Keratinocyte (primary cell): ENCODE measurements at regions not wholly inside any gene's neighbourhood (a gene's known extent, or its start where the extent isn't known, plus 50 kb on each side); places are given as distances from the start of the nearest gene placed in this dataset.

ENCODE experiments used
- DNase-seq: peaks from one replicate; pipeline ENCODE4 v3.0.0-alpha.2; 2011; ENCODE audit warnings: low read depth, missing footprints, low spot score
- FAIRE-seq: peaks from 2 replicates; lab custom pipeline; 2011; peaks lifted over from hg19 to GRCh38; lab: Jason Lieb, UNC
- H2AFZ ChIP-seq: 2 replicates; pipeline ENCODE4 v1.6.0; 2012; ENCODE audit warnings: low read length, control low read depth, inconsistent platforms; ENCODE audit not compliant: control insufficient read depth
- H3K27ac ChIP-seq: 2 replicates; pipeline ENCODE4 v1.5.1; 2011; ENCODE audit warnings: low read length; ENCODE audit not compliant: control insufficient read depth, insufficient read depth
- H3K27me3 ChIP-seq: 3 replicates; pipeline ENCODE4 v1.6.0; 2011; ENCODE audit warnings: low read length; ENCODE audit not compliant: control insufficient read depth, insufficient read depth; ENCODE audit errors: extremely low read depth
- H3K36me3 ChIP-seq, 2 experiments: 2 replicates in 1 of 2; 3 replicates in 1 of 2; pipeline ENCODE4 v1.5.1; 2011; ENCODE audit warnings: low read length in 2 of 2, mild to moderate bottlenecking in 1 of 2; ENCODE audit not compliant: control insufficient read depth in 2 of 2, insufficient read depth in 2 of 2; ENCODE audit errors: extremely low read depth in 1 of 2
- H3K4me1 ChIP-seq: 3 replicates; pipeline ENCODE4 v1.5.1; 2011; ENCODE audit warnings: low read length; ENCODE audit not compliant: control insufficient read depth, insufficient read depth; ENCODE audit errors: extremely low read depth
- H3K4me2 ChIP-seq: 3 replicates; pipeline ENCODE4 v1.6.0; 2011; ENCODE audit warnings: low read depth, low read length; ENCODE audit not compliant: control insufficient read depth, insufficient read depth; ENCODE audit errors: extremely low read depth
- H3K4me3 ChIP-seq, 3 experiments: fragments of 200-600 bp in 1 of 3; sonication (generic) in 1 of 3; 2 replicates in 2 of 3; 3 replicates in 1 of 3; pipeline ENCODE4 v1.5.1; 2011 to 2016; ENCODE audit warnings: low read length in 3 of 3, mild to moderate bottlenecking in 3 of 3, control low read depth in 2 of 3, inconsistent platforms in 1 of 3, low read depth in 1 of 3, mixed read lengths in 1 of 3, mixed run types in 1 of 3, moderate library complexity in 1 of 3; ENCODE audit not compliant: control insufficient read depth in 2 of 3, insufficient read depth in 2 of 3; ENCODE audit errors: extremely low read depth in 1 of 3
- H3K79me2 ChIP-seq: 2 replicates; pipeline ENCODE4 v1.6.0; 2012; ENCODE audit warnings: low read length; ENCODE audit not compliant: control insufficient read depth, insufficient read depth
- H3K9ac ChIP-seq: 3 replicates; pipeline ENCODE4 v1.6.0; 2011; ENCODE audit warnings: low read length; ENCODE audit not compliant: control insufficient read depth, insufficient read depth; ENCODE audit errors: extremely low read depth
- H3K9me1 ChIP-seq: 3 replicates; pipeline ENCODE4 v1.6.0; 2011; ENCODE audit warnings: low read length; ENCODE audit not compliant: control insufficient read depth, insufficient read depth; ENCODE audit errors: extremely low read depth
- H3K9me3 ChIP-seq: 2 replicates; pipeline ENCODE4 v1.5.1; 2012; ENCODE audit warnings: low read depth, low read length; ENCODE audit not compliant: control insufficient read depth
- H4K20me1 ChIP-seq: 3 replicates; pipeline ENCODE4 v1.6.0; 2011; ENCODE audit warnings: low read length; ENCODE audit not compliant: control insufficient read depth, insufficient read depth; ENCODE audit errors: extremely low read depth
- EZH2 ChIP-seq: IDR thresholded peaks from one replicate; pipeline ENCODE4 v1.6.1; 2012; ENCODE audit warnings: inconsistent platforms, mild to moderate bottlenecking, low read length, moderate library complexity
- dilution Hi-C: fragments of 300-500 bp; cut with MboI; formaldehyde crosslinking; loops from one replicate; pipeline ENCODE4 v1.7.0; 2020; ENCODE audit warnings: low sequenced_read_pairs; ENCODE audit not compliant: extremely low pct_ligation_motif_present
- TF ChIP-seq, protein P1 (sequence below), 3 experiments: IDR thresholded peaks in 1 of 3; conservative IDR thresholded peaks in 1 of 3; optimal IDR thresholded peaks in 1 of 3; 2 replicates in 2 of 3; 3 replicates in 1 of 3; pipeline versions ENCODE3 to v1.5.1; 2011; ENCODE audit warnings: low read length in 3 of 3, mild to moderate bottlenecking in 3 of 3, moderate library complexity in 2 of 3, control low read depth in 1 of 3, inconsistent platforms in 1 of 3; ENCODE audit not compliant: insufficient read depth in 2 of 3; ENCODE audit errors: extremely low read depth in 1 of 3

DNA sequence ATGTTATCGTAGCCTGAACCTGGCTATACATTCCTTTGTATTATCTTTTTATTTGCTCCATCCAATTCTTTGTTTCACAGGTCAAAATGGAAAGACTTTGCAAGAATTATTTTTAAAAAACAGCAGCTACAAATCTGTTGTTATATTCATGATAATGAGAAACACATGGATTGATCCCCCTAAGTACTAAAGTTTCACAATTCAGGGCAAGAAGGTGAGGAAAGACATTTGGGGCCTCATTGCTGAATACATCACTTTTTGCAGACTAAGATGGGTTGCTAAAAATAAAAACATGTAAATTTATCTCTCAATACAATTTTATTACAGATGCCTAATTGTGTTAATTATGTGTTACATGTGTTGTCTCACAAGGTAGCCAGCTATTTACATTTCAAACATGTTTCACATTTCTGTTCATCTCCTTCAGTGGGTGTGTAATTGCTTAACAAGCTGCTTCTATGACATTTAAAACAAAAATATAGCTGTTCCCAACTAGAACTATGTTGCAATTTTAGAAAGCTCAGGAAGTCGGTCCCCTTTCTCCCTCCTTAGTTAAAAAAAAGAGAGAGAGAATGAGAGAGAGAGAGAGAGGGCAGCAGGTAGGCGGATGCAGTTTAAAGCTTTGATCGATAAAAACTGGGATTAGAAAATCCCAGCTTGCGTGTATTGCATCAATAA, 606.3 kb upstream of the FZD8 start:
- Histone ChIP-seq H4K20me1 (no peaks in the 10 kb centered on the region), H3K4me3 (no peak overlapping the region), H3K4me1 (no peaks in the 10 kb centered on the region), H3K4me2 (no peak overlapping the region), H2AFZ (no peak overlapping the region), H3K27me3 (no peaks in the 10 kb centered on the region), H3K9ac (no peak overlapping the region), H3K79me2 (no peaks in the 10 kb centered on the region), H3K9me1 (no peaks in the 10 kb centered on the region), H3K9me3 (no peaks in the 10 kb centered on the region), H3K36me3 (no peaks in the 10 kb centered on the region), H3K27ac (no peak overlapping the region)
- FAIRE-seq (no peak), DNase-seq (no peak)
- TF ChIP-seq, protein P1, sequence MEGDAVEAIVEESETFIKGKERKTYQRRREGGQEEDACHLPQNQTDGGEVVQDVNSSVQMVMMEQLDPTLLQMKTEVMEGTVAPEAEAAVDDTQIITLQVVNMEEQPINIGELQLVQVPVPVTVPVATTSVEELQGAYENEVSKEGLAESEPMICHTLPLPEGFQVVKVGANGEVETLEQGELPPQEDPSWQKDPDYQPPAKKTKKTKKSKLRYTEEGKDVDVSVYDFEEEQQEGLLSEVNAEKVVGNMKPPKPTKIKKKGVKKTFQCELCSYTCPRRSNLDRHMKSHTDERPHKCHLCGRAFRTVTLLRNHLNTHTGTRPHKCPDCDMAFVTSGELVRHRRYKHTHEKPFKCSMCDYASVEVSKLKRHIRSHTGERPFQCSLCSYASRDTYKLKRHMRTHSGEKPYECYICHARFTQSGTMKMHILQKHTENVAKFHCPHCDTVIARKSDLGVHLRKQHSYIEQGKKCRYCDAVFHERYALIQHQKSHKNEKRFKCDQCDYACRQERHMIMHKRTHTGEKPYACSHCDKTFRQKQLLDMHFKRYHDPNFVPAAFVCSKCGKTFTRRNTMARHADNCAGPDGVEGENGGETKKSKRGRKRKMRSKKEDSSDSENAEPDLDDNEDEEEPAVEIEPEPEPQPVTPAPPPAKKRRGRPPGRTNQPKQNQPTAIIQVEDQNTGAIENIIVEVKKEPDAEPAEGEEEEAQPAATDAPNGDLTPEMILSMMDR (optimal IDR thresholded peaks at IDR 0.05 in 1 of 3, IDR thresholded peaks at IDR 0.05 in 1 of 3, conservative IDR thresholded peaks at IDR 0.05 in 1 of 3; ENCODE audit: extremely low read depth in 1 of 3, insufficient read depth in 2 of 3, low read length in 3 of 3), result no peak
- no peak for TF ChIP-seq EZH2
- dilution Hi-C loops, result no loop called here

DNA sequence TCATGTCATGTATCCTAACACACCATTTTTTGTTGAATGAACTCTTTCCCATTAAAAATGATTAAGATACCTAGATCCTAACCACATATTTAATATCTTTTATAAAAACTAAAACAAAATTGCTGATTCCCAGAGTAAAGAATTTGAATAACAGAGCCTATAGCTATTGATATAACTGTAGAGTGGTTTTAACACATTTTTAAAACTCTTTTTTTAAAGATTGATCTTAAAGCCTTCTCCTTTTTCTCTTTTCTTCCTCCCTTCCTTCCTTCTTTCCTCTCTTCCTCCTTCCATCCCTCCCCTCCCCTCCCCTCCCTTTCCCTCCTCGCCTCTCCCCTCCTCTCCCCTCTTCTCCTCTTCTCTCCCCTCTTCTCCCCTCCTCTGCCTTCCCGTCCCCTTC, 605.4 kb upstream of the FZD8 start:
- TF ChIP-seq, protein P1 (optimal IDR thresholded peaks at IDR 0.05 in 1 of 3, IDR thresholded peaks at IDR 0.05 in 1 of 3, conservative IDR thresholded peaks at IDR 0.05 in 1 of 3; ENCODE audit: extremely low read depth in 1 of 3, insufficient read depth in 2 of 3, low read length in 3 of 3), result no peak
- no peak for TF ChIP-seq EZH2
- no peak overlapping the region for H2AFZ ChIP-seq
- H3K36me3 ChIP-seq, result no peaks in the 10 kb centered on the region
- no peaks in the 10 kb centered on the region for H3K9me3 ChIP-seq
- H4K20me1 ChIP-seq, result no peaks in the 10 kb centered on the region
- no peaks in the 10 kb centered on the region for H3K9me1 ChIP-seq
- H3K4me1 ChIP-seq, result no peaks in the 10 kb centered on the region
- dilution Hi-C loops, result no loop called here
- no peaks in the 10 kb centered on the region for H3K79me2 ChIP-seq
- no peak overlapping the region for H3K27ac ChIP-seq
- no peak overlapping the region for H3K4me3 ChIP-seq
- no peak for FAIRE-seq
- DNase-seq, result no peak
- H3K27me3 ChIP-seq, result no peaks in the 10 kb centered on the region
- H3K9ac ChIP-seq, result no peak overlapping the region
- no peak overlapping the region for H3K4me2 ChIP-seq
